A673 (cell line): ENCODE measurements at regions not wholly inside any gene's neighbourhood (a gene's known extent, or its start where the extent isn't known, plus 50 kb on each side); places are given as distances from the start of the nearest gene placed in this dataset.
"Not testable (repeated sequence)": the region's sequence is repeated elsewhere in the genome, so short reads cannot be mapped to it uniquely, and the experiment has no call there.

Experiments used
- EZH2 ChIP-seq: fragments of 200-600 bp; sonication (generic); IDR thresholded peaks from 2 replicates; pipeline ENCODE4 v1.6.1; 2017; ENCODE audit warnings: borderline replicate concordance, low read depth, mild to moderate bottlenecking, mixed read lengths, antibody characterized with exemption, low read length; ENCODE audit not compliant: poor library complexity, severe bottlenecking
- TF ChIP-seq, protein P1 (sequence below): fragments of 300-800, 200-600 bp; sonication (generic); conservative IDR thresholded peaks from 2 replicates; pipeline ENCODE4 v1.5.1; 2017; ENCODE audit warnings: low read depth, mild to moderate bottlenecking, antibody characterized with exemption, low read length, moderate library complexity, mixed read lengths

GRCh38 chr1:206297145-206298031 is 94.0 kb downstream of the SRGAP2 start:
- TF ChIP-seq, protein P1, sequence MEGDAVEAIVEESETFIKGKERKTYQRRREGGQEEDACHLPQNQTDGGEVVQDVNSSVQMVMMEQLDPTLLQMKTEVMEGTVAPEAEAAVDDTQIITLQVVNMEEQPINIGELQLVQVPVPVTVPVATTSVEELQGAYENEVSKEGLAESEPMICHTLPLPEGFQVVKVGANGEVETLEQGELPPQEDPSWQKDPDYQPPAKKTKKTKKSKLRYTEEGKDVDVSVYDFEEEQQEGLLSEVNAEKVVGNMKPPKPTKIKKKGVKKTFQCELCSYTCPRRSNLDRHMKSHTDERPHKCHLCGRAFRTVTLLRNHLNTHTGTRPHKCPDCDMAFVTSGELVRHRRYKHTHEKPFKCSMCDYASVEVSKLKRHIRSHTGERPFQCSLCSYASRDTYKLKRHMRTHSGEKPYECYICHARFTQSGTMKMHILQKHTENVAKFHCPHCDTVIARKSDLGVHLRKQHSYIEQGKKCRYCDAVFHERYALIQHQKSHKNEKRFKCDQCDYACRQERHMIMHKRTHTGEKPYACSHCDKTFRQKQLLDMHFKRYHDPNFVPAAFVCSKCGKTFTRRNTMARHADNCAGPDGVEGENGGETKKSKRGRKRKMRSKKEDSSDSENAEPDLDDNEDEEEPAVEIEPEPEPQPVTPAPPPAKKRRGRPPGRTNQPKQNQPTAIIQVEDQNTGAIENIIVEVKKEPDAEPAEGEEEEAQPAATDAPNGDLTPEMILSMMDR, result not testable (repeated sequence)
- not testable (repeated sequence) for TF ChIP-seq EZH2
